MM.1S (cell line): ENCODE measurements at regions not wholly inside any gene's neighbourhood (a gene's known extent, or its start where the extent isn't known, plus 50 kb on each side); places are given as distances from the start of the nearest gene placed in this dataset.

Experiments used
- DNase-seq: peaks from one replicate; pipeline ENCODE4 v3.0.0-alpha.2; 2015
- H2AFZ ChIP-seq: fragments of 300-600 bp; sonication (generic); 2 replicates; pipeline ENCODE4 v1.6.0; 2016; ENCODE audit warnings: antibody characterized with exemption, low read length
- H3F3A ChIP-seq: fragments of 300-600 bp; sonication (generic); 2 replicates; pipeline ENCODE4 v1.6.1; 2016; ENCODE audit warnings: mild to moderate bottlenecking, antibody characterized with exemption, low read length, moderate library complexity, mixed read lengths; ENCODE audit not compliant: insufficient read depth
- H3K27ac ChIP-seq: fragments of 300-600 bp; sonication (generic); 2 replicates; pipeline ENCODE4 v1.5.1; 2016; ENCODE audit warnings: mild to moderate bottlenecking, low read length
- H3K27me3 ChIP-seq: fragments of 300-600 bp; sonication (generic); replicated peaks from 2 replicates; pipeline ENCODE4 v1.6.0; 2016; ENCODE audit warnings: low read length; ENCODE audit not compliant: insufficient read depth
- H3K36me3 ChIP-seq: fragments of 300-600 bp; sonication (generic); replicated peaks from 2 replicates; pipeline ENCODE4 v1.6.1; 2016; ENCODE audit warnings: mild to moderate bottlenecking, low read length, mixed read lengths; ENCODE audit not compliant: insufficient read depth
- H3K4me1 ChIP-seq: fragments of 300-600 bp; sonication (generic); 2 replicates; pipeline ENCODE4 v1.6.1; 2016; ENCODE audit warnings: low read length, mixed read lengths
- H3K4me2 ChIP-seq: fragments of 300-600 bp; sonication (generic); 2 replicates; pipeline ENCODE4 v1.6.0; 2016; ENCODE audit warnings: low read depth, low read length
- H3K4me3 ChIP-seq: fragments of 300-600 bp; sonication (generic); 2 replicates; pipeline ENCODE4 v1.5.1; 2016; ENCODE audit warnings: low read length, mixed read lengths
- H3K79me2 ChIP-seq: fragments of 300-600 bp; sonication (generic); 2 replicates; pipeline ENCODE4 v1.6.1; 2016; ENCODE audit warnings: mixed run types, low read length, mixed read lengths
- H3K9ac ChIP-seq: fragments of 300-600 bp; sonication (generic); 2 replicates; pipeline ENCODE4 v1.6.1; 2016; ENCODE audit warnings: low read length, mixed read lengths
- H3K9me2 ChIP-seq: fragments of 300-600 bp; sonication (generic); replicated peaks from 2 replicates; pipeline ENCODE4 v1.6.1; 2016; ENCODE audit warnings: mild to moderate bottlenecking, low read length, mixed read lengths; ENCODE audit not compliant: insufficient read depth
- H3K9me3 ChIP-seq: fragments of 300-600 bp; sonication (generic); replicated peaks from 2 replicates; pipeline ENCODE4 v1.6.1; 2016; ENCODE audit warnings: mild to moderate bottlenecking, low read length, mixed read lengths; ENCODE audit not compliant: insufficient read depth
- H4K20me1 ChIP-seq: fragments of 300-600 bp; sonication (generic); 2 replicates; pipeline ENCODE4 v1.6.1; 2016; ENCODE audit warnings: mild to moderate bottlenecking, low read length, moderate library complexity, mixed read lengths; ENCODE audit not compliant: insufficient read depth
- CTCF ChIP-seq: fragments of 300-600 bp; sonication (generic); IDR thresholded peaks from 2 replicates; pipeline ENCODE4 v1.5.1; 2016; ENCODE audit warnings: antibody characterized with exemption, low read length, mixed read lengths
- EZH2 ChIP-seq: fragments of 300-600 bp; sonication (generic); optimal IDR thresholded peaks from 2 replicates; pipeline ENCODE3; 2017; ENCODE audit warnings: low read depth, mild to moderate bottlenecking, antibody characterized with exemption, low read length, mixed read lengths
- EZH2phosphoT487 ChIP-seq: fragments of 300-600 bp; sonication (generic); IDR thresholded peaks from 2 replicates; pipeline ENCODE4 v1.6.1; 2018; ENCODE audit warnings: antibody characterized with exemption, low read length

- TF ChIP-seq EZH2 (no peak), EZH2phosphoT487 (no peak), CTCF (no peak)
- Histone ChIP-seq H3K4me1 (no peaks in the 10 kb centered on the region), H3K27ac (no peak overlapping the region), H3K36me3 (no peaks in the 10 kb centered on the region), H3K4me2 (no peak overlapping the region), H3K9me3 (no peaks in the 10 kb centered on the region), H3F3A (no peaks in the 10 kb centered on the region), H3K4me3 (no peak overlapping the region), H3K9me2 (no peaks in the 10 kb centered on the region), H4K20me1 (no peaks in the 10 kb centered on the region), H3K9ac (no peak overlapping the region), H3K27me3 (no peaks in the 10 kb centered on the region), H2AFZ (no peak overlapping the region), H3K79me2 (no peaks in the 10 kb centered on the region)
- no peak for DNase-seq
Observed at GRCh38 chr4:154936873-154937272, 155.8 kb downstream of the RBM46 start.

- H3K79me2 ChIP-seq, result no peaks in the 10 kb centered on the region
- no peak for DNase-seq
- no peak overlapping the region for H3K4me2 ChIP-seq
- no peaks in the 10 kb centered on the region for H3K27me3 ChIP-seq
- H3F3A ChIP-seq, result no peaks in the 10 kb centered on the region
- H3K9me2 ChIP-seq, result no peaks in the 10 kb centered on the region
- H4K20me1 ChIP-seq, result no peaks in the 10 kb centered on the region
- H3K27ac ChIP-seq, result no peak overlapping the region
- H3K4me1 ChIP-seq, result no peaks in the 10 kb centered on the region
- no peak for TF ChIP-seq EZH2
- no peak overlapping the region for H3K4me3 ChIP-seq
- no peaks in the 10 kb centered on the region for H3K9me3 ChIP-seq
- H3K36me3 ChIP-seq, result no peaks in the 10 kb centered on the region
- no peak overlapping the region for H2AFZ ChIP-seq
- no peak overlapping the region for H3K9ac ChIP-seq
Observed at GRCh38 chr4:154939851-154940250, 158.8 kb downstream of the RBM46 start.

DNA sequence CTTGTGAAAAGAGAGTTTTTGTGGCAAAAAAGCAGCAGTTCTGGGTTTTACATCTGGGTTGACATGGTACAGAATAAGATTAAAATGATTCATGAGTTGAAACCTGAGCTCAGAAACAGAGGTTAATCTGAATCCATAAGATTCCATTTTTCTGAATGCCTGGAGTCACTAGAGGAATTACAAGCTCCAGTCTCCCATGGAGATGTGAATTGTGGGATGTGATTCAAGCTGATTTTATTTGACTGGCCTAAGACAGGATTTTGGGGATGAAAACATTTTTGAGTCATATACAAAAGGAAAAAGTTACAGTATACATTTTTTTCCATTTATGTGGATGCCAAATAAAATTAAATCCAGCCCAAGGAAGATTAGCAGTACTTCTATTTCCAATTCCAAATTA is 161.1 kb downstream of the RBM46 start:
- H3K9ac ChIP-seq, result no peak overlapping the region
- H3K79me2 ChIP-seq, result no peaks in the 10 kb centered on the region
- H3K4me3 ChIP-seq, result no peak overlapping the region
- DNase-seq, result no peak
- no peak overlapping the region for H2AFZ ChIP-seq
- no peaks in the 10 kb centered on the region for H3K36me3 ChIP-seq
- no peaks in the 10 kb centered on the region for H3K4me1 ChIP-seq
- H3F3A ChIP-seq, result no peaks in the 10 kb centered on the region
- no peaks in the 10 kb centered on the region for H4K20me1 ChIP-seq
- no peaks in the 10 kb centered on the region for H3K27me3 ChIP-seq
- no peaks in the 10 kb centered on the region for H3K9me3 ChIP-seq
- TF ChIP-seq EZH2phosphoT487, result no peak
- no peak for TF ChIP-seq EZH2
- no peak for TF ChIP-seq CTCF
- no peaks in the 10 kb centered on the region for H3K9me2 ChIP-seq
- H3K4me2 ChIP-seq, result no peak overlapping the region
- no peak overlapping the region for H3K27ac ChIP-seq

DNA sequence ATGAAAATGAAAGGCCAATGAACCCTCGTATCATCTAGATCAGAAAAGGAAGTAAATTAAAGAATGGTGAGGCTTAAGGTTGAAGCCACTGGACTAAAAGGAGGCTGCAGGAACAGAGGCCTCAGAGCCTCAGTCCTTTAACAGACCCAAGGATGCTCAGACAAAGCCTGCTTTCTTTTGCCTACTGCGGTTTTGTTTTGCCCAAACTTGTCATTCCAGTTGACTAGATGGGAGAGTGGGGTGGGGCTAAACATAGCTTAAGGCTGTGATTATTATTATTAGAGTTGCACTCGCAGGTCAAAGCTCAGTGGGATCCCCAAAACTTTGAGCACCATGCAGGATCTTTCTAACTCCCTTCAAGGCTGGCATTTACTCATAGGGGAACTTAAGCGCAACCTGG is 163.9 kb downstream of the RBM46 start:
- Histone ChIP-seq H3K9ac (no peak overlapping the region), H3K36me3 (no peaks in the 10 kb centered on the region), H3K9me2 (no peaks in the 10 kb centered on the region; the same call in 1 of the 2 replicates), H3K27ac (no peak overlapping the region), H3K27me3 (no peaks in the 10 kb centered on the region), H3K4me2 (no peak overlapping the region), H4K20me1 (no peaks in the 10 kb centered on the region), H3K9me3 (no peaks in the 10 kb centered on the region), H3F3A (no peaks in the 10 kb centered on the region), H2AFZ (no peak overlapping the region), H3K4me3 (no peak overlapping the region), H3K4me1 (no peaks in the 10 kb centered on the region), H3K79me2 (no peaks in the 10 kb centered on the region)
- no peak for DNase-seq
- no peak for TF ChIP-seq EZH2phosphoT487
- TF ChIP-seq CTCF, result no peak
- TF ChIP-seq EZH2, result no peak
